Lower leg skin (tissue), 3 donors: ENCODE measurements at regions not wholly inside any gene's neighbourhood (a gene's known extent, or its start where the extent isn't known, plus 50 kb on each side); places are given as distances from the start of the nearest gene placed in this dataset.

ENCODE experiments used
- CTCF ChIP-seq, 3 donors: fragments of 450-650 bp; IDR thresholded peaks; one replicate each; pipeline ENCODE4 v1.5.1; 2016; ENCODE audit warnings: antibody characterized with exemption in 3 of 3, mild to moderate bottlenecking in 3 of 3, moderate library complexity in 2 of 3
- POLR2A ChIP-seq, 2 donors: fragments of 450-650 bp; IDR thresholded peaks; one replicate each; pipeline ENCODE4 v1.6.1; 2016 to 2017; ENCODE audit warnings: antibody characterized with exemption in 2 of 2, mild to moderate bottlenecking in 1 of 2, moderate library complexity in 1 of 2

- TF ChIP-seq POLR2A (IDR thresholded peaks at IDR 0.05) (no peak), CTCF (IDR thresholded peaks at IDR 0.05) (no peak)
Observed at GRCh38 chr6:114453737-114454276, 111.0 kb upstream of the HS3ST5 start.
